ENCODE measurements at regions not wholly inside any gene's neighbourhood (a gene's known extent, or its start where the extent isn't known, plus 50 kb on each side); places are given as distances from the start of the nearest gene placed in this dataset.

GRCh38 chr1:58119971-58120370 is 426.6 kb downstream of the OMA1 start:
- no peak for DNase-seq

- DNase-seq: no peak
Measured at GRCh38 chr1:58116284-58116683, 430.2 kb downstream of the OMA1 start.

DNA sequence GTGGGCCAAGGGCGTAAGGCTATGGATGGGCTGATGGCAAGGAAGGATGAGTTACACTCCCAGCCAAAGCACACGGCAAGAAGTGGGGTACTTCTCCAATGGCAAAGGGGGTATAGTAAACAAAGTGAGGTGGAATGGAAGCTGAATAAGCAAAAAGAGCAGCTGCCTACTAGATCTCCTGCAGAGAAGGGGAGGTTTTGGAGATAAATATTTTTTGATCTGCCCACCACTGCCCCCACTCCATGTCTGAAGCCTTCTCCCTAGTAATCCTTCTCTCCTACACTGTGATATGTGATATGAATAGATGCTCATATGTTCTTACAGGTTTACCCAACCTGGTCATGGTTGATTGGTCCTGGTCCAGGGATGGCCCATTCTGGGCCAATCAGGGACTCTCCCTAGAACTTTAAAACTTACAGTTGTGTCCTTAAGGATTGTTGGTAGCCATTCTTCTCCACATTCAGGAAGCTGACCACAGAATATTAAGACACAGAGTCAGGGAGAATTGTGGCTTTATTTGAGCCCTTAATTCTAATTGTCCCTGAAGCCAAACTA is 436.8 kb downstream of the OMA1 start:
- DNase-seq: no peak

GRCh38 chr1:58108783-58109182 is 437.7 kb downstream of the OMA1 start:
- no peak for DNase-seq

DNA sequence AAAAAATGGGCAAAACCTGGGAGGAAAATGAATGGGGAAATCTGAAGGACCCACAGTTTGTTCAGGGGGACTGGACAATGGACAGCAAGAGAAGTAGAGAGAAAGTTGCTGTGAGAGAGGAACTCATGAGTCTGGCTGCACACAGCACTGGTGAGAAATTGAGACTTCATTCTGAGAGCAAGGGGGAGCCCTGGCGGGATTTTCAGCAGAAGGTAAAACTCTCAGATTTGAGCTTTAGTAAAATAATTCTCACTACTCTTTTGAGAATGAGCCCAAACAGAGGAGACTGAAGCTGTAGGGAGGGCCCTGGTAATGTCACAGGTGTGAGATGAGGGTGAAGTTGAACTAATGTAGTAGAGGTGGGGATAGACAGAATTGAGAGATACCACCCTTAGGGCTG is 438.6 kb downstream of the OMA1 start:
- DNase-seq: no peak

- DNase-seq: no peak
Measured at GRCh38 chr1:58104960-58105359, 441.6 kb downstream of the OMA1 start.

DNA sequence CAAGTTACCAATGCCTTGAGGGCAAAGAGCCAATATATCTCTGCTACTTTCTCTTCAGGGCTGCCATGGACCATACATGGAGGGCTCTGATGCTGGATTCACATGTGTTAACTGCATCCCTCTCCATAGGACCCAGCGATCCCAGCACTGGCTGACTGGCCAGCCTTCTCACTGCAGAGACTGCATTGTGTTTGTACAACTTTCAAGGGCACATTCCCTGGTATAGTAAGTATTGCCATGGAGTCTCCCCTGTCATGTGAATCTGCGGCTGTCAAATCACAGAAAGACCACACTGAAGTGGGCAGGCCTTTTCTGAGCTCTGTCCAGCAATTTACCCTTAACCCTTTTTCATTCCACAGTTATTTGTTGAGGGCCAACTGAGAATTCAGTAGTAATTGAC is 449.8 kb downstream of the OMA1 start:
- no peak for DNase-seq

DNA sequence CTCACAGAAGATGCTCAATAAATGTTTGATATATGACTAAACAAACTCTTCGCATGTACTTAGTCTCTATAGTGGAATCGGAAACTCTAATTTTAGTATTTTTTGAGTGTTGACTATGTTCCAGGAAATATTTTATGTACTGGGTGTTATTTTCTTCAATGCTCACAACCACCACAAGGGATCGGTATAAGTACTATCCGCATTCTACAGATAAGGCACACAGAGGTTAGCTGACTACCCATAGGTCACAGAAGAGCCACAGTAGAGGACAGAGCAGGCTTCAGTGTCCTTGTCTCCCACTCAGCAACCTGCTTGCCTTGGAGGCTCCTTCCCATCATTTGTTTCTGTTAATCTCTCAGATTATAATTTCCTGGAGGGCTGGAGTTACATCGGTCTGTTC is 451.3 kb downstream of the OMA1 start:
- DNase-seq: no peak

DNA sequence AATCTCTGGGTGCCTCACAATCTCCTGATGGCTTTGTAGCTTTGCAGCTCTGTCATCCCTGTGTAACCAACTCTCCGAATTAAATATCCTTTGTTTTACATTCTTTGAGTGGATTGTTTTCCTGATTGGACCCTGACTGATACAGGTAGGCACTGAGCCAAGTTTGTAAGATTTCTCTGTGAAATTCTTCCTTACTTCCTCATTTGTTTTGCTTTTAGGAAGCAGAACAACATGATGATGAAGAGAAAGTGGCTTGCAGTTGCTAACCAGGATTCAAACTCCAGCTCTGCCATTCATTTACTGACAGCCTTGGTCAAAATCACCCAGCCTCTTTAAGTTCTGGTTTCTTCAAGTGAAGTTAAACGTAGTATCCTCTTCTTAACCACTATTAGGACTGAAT is 452.3 kb downstream of the OMA1 start:
- DNase-seq: no peak

DNA sequence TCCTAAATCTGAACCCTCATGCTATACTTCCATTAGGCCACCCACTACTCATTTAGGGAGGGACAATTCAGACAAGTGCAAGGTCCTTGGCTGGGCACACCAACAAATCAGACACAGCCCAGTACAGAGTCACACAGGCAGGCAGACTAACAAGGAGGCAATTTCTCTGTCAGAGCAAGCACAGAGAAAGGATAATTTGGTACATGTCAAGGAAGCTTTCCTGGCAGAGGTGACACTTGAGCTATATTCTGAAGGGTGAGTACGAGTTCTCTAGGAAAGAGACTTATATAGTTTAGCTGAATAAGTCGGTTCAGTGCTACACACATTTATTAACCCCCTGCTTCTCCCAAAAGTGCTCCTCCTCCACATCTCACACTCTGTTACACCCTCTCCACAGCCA is 455.9 kb downstream of the OMA1 start:
- DNase-seq: no peak

- DNase-seq: no peak
Measured at GRCh38 chr1:58089898-58090534, 456.5 kb downstream of the OMA1 start.

- DNase-seq: no peak
Measured at GRCh38 chr1:58084266-58084665, 462.3 kb downstream of the OMA1 start.

DNA sequence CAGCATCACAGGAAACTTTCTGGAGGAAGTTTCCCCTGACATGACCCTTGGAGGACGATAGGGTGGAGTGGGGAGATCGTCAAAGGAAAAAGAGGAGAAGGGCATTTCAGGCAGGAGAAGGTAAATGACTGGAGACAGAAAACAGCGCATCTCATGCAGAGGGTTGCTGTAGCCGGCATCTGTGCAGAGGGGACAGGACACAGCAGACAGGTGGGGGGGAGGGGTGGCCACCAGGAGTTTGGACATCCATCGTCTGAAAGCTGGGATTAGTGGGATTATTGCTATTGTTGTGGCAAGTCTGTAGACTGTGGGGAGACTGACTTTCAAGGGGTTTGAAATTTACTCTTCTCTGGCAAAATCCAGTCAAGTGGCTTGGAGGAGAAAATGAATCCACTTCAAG is 463.9 kb downstream of the OMA1 start:
- DNase-seq: no peak

- no peak for DNase-seq
Measured at GRCh38 chr1:58076258-58076657, 470.3 kb downstream of the OMA1 start.

- no peak for DNase-seq
Measured at GRCh38 chr1:58075188-58075578, 471.3 kb downstream of the OMA1 start.

- DNase-seq: no peak
Measured at GRCh38 chr1:58072450-58072849, 474.1 kb downstream of the OMA1 start.

DNA sequence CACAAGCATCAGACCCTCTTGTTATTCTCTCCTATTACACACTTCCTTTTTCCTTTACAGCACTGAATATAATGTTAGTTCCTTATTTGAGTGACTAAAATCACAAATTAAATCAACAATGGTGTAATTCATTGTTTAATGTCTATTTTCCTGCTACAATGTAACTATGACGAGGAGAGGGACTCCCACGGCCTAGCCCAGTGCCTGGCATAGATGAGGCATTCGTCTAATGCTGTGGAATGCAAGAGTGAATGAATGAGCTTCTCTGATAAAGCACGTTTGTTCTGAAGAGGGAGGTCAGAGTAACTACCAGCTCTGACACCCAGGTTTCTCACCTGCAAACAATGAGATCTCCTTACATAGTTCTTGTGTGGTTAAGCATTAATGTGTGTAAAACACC is 479.4 kb downstream of the OMA1 start:
- no peak for DNase-seq

GRCh38 chr1:58065520-58065919 is 481.0 kb downstream of the OMA1 start:
- DNase-seq: no peak

DNA sequence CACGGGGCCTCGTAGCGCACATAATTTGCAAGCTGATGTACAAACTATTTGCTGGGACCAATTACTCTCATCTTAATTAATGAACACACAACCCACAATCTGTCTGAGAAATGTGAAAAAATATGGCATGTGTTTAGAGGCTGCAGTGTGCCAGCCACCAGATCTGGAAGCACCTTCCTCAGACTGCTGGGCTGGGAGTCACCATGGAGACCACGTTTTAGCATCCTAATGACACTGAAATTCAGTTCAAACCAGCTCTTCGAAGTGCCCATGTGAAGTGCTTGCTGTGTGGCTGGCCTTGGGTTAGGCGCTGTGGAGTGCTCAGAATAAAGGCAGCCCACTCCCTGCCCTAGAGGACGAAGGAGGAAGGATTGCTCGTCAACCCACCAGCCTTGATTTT is 482.4 kb downstream of the OMA1 start:
- no peak for DNase-seq

- no peak for DNase-seq
Measured at GRCh38 chr1:58063095-58063494, 483.4 kb downstream of the OMA1 start.

GRCh38 chr1:58062635-58063034 is 483.9 kb downstream of the OMA1 start:
- no peak for DNase-seq

DNA sequence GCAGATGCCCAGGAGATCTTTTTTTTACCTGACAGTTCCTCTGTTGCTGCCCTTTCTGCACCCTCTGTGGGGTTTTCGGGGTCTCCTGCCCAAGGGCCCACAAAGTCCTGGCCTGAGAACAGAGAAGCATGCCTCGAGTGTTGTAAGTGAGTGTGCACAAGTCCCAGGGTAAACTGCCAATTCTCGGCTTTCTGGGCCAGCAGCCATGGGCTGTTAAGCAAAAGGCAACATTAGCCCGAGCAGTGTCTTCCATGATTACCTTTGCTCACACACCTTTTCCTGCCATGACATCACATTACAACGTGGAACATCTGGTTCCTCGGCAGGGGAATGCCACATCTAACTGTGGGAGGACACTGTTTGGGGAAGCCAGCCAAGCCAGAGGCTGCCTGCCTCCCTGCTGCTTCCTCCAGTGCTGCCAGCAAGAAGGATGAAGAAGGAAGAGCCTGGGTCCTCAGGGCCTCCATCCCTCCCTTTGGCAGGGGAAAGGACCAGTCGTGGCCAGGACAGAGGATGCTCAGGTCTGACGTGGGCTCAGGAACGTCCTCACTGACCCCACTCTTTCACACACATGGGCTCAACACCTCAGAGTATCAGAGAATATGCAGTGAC is 485.9 kb downstream of the OMA1 start:
- no peak for DNase-seq

GRCh38 chr1:58059789-58060188 is 486.7 kb downstream of the OMA1 start:
- DNase-seq: no peak

DNA sequence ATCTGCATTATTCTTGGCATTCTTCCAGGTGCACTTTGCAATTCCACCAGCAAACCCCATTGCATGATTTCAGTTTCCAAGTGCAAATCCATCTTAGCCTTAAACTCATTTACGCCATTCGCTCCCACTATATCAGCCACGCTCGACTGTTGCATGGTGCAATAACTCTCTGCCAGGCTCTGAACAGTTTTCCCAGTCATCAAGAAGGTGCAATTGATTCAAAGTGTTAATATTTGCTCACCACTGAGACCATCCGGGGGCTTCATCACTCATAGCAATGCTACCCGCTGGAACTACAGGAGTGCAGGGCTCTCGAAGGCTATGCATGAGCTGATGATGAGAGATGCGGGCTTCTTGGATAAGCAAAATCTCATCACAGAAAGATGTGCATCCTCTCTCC is 488.2 kb downstream of the OMA1 start:
- no peak for DNase-seq

GRCh38 chr1:58057826-58058225 is 488.7 kb downstream of the OMA1 start:
- DNase-seq: no peak
